Right lobe of liver (tissue), 4 donors: ENCODE measurements at regions not wholly inside any gene's neighbourhood (a gene's known extent, or its start where the extent isn't known, plus 50 kb on each side); places are given as distances from the start of the nearest gene placed in this dataset.

Source experiments
- CTCF ChIP-seq, 4 donors: fragments of 200-600 bp in 3 of 4; fragments of 450-650 bp in 1 of 4; IDR thresholded peaks; one replicate each; pipeline versions ENCODE4 v1.5.1 to v1.8.0; 2016 to 2022; ENCODE audit warnings: antibody characterized with exemption in 4 of 4, mild to moderate bottlenecking in 2 of 4
- POLR2A ChIP-seq: fragments of 450-650 bp; IDR thresholded peaks from one replicate; pipeline ENCODE4 v1.6.1; 2017; ENCODE audit warnings: antibody characterized with exemption, mild to moderate bottlenecking
- donor health status: DM: no; HTN: no; CAD: no.
- donor health status: DM: no; HTN: no; CAD: no.
- donor health status: DM: no; HTN: yes; CAD: no.

DNA sequence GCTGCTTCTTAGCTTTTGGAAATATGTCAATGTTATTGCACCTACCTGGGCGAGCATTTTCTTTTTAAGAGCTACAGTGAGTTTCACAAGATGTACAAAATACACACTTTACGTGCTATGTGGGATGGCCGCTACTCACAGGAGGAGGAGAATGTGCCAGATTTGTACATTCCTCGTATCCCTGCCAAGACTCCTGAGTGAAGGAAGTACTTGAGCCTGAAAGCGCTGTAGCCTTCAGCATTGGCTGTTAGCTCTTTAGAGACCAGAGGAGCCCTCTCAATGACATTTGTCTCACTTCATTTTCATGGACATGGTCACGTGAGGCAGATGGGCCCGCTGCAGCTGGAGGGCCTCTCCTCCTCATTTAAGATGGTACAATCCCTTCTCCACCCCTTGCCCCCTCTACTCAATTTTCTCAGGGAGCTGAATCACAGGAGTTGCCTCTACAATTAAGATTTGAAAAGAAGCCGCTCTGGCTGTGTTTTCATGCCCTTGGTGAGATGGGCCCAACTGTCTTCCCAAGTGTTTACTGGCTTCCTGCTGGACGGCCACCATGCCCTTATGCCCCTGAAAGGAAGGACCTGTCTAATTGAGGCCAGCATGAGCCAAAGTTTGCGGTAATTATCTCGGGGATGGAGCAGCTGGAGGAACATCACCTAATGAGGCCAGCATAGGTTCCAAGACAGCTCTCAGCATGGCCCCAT, 442.6 kb downstream of the PRDM2 start:
- no peak for TF ChIP-seq CTCF (IDR thresholded peaks at IDR 0.05)
- TF ChIP-seq POLR2A = no peak
